ENCODE measurements at regions not wholly inside any gene's neighbourhood (a gene's known extent, or its start where the extent isn't known, plus 50 kb on each side); places are given as distances from the start of the nearest gene placed in this dataset.

DNA sequence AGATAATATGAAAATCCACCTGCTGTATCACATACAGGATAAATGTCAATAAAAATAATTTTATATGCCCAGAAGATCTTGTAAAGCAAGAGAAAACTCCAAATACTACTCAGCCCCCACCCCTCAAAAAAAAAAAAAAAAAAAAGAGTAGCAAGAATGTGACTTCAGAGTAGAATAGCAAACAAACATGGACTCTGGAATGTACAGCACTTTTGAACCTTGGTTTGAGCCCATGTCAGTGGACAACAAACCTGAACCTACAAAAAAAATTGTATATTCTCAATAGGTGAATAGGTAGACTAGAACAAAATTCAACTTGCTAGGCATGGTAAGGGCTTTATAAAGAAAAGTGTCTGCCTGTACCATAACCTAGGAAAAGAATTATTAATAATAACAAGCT lies 428.0 kb downstream of the SLITRK6 start:
- DNase-seq: no peak

DNA sequence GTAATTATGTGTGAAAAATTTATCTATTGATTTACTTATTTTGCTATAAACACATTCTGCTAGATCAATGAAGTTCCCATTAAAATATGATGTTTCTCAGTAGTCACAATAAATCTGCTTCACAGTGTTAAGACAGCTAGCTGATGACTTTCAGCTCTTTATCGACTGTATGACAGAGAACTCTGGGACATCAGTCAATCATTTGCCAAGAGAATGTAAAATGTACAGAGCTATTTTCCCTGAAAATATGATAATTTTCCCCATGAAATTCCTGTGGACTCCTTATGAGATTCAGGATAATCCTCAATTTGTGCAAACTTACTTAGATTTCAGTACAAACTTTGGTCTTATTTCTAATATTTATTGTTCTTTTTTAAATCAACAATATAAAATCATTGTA lies 430.5 kb downstream of the SLITRK6 start:
- DNase-seq: no peak

DNA sequence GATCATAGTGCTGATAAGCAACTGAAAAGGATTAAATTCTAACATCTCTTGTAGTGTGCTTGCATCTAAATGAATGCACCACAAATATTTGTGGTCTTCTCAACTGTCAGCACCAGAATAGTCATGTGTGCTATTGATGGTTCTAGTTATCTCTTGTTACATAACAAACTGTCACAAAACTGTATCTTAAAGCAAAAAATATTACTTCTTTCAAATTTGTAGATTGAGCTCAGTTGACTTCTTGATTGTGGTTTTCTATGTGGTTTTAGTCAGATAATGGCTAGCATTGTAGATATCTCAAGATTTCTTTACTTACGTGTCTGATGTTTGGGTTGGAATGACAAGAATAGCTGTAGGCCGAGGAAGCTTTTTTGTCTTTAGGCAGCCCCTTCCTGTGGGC lies 431.3 kb downstream of the SLITRK6 start:
- DNase-seq: no peak

DNA sequence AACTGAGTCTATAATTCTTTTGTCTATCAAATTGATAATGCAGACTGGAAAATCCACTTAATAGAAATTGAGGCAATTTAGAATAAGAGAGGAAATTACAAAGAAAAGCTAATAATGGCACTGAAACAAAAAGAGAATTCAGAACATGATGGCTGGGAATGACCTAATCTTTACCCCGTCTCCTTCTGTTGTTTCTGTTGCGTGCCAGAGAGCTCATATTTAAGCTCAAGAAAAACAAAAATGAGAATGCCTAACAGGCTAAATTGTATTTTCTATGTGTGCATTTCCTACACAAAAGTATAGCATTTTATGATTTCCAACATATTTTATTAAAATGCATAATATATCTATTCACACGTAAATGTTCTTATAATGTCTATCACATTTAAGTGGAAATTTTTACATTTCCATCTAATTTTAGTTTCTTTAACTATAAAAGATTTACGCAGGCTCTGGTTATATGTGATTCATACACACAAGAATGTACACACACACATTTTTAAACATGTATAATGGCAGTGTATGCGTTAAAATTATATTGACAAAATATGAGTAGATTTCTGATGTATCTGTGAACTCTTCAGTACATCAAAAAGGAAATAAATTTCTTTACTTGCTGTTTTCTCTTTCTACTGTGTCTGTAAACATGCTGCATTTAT lies 432.3 kb downstream of the SLITRK6 start:
- DNase-seq: no peak

DNA sequence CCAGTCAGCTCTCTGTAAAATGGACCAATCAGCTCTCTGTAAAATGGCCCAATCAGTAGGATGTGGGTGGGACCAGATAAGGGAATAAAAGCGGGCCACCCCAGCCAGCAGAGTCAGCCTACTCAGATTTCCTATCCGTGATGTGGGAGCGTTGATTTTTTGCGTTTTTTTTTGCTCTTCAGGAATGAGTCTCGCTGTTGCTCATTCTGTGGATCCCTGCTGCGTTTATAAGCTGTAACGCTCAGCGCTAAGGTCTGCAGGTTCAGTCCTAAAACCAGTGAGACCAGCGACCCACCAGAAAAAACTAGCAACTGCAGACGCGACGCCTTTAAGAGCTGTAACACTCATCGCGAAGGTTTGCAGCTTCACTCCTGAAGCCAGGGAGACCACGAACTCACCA lies 435.7 kb downstream of the SLITRK6 start:
- no peak for DNase-seq

DNA sequence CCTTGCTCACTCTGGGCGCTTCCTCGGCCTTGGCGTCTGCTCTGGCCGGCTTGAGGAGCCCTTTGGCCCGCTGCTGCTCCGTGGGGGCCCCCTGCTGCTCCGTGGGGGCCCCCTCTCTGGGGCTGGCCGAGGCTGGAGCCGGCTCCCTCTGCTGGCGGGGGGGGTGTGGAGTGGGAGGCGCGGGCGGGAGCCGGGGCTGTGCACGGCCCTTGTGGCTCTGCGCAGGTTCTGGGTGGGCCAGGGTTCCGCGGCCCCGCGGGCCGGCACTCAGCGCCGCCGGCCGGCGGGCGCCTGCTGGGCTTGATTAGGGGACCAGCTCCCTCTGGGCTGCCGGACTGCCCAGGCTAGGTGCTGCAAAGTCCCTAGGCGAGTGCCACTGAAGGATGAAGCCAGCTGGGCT lies 436.2 kb downstream of the SLITRK6 start:
- no peak for DNase-seq

DNA sequence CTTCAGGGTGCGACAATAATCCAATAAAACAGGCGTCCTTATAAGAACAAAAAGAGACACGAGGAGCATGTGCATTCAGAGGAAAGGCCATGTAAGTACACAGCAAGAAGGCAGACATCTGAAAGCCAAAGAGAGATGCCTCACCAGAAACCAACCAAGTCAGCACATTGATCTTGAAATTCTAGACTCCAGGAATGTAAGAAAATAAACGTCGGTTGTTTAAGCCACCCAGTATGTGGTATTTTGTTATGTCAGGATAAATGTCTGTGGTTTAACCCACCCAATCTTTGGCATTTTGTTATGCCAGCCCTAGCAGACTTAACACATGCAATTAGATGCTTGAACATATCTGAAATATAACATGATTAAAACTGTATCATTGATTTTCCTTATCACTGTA lies 452.0 kb downstream of the SLITRK6 start:
- DNase-seq: no peak

DNA sequence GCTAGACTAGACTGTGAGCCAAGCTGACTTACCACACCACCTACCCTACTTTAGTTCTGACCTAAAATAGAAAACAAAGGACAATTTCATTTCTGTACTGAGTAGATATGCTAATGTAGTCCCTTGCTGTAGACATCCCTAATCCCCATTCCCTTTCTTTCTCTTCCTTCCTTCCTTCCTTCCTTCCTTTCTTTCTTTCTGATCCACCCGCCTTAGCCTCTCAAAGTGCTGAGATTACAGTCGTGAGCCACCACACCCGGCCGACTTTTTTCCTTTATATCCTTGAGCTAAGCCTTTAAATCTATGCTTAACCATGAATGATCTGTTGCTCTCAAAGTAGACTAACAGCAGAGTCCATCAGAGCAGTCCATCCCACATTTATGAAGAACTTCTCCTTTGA lies 465.0 kb downstream of the SLITRK6 start:
- DNase-seq: no peak

DNA sequence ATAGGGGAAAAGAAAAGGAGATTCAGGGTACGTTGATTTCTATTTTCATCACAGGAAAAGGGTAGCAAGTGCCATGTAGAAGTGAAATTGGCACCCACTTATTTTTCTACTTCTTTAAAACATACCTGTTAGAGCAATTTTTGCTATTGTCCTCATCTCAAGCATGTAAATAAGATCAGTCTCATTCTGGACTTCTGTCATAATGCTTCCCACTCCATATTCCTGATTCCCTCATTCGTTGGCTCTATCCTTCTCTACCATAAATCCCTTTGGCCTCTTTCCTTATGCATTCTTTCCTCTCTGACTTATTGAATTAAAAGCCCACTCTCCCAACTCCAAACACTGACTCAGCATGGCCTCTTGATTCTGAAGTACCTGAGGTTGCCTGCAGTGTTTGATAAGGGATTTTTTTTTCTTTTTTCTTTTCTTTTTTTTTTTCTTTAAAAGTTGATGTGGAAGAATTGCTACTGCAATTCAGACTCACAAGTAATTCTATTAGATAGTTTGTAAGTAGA lies 465.7 kb downstream of the SLITRK6 start:
- DNase-seq: no peak

DNA sequence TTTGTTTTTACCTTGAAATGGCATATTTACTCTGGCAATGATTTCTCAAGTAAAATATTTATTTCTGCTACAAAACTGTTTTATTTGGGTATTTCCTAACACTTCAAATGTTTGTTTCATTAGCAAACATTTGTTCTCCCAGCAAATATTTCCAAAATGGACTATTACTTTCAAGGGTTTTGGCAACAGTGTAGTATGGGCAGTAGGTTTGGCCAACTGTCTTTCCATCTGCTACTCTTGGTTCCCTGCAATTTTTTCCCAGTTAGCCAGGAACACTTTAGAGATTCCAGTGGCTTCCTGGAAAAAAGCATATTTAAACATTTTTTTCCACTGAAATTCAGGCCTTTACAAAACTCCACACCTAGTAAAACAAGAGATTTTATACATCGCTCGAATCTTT lies 466.6 kb downstream of the SLITRK6 start:
- no peak for DNase-seq

DNA sequence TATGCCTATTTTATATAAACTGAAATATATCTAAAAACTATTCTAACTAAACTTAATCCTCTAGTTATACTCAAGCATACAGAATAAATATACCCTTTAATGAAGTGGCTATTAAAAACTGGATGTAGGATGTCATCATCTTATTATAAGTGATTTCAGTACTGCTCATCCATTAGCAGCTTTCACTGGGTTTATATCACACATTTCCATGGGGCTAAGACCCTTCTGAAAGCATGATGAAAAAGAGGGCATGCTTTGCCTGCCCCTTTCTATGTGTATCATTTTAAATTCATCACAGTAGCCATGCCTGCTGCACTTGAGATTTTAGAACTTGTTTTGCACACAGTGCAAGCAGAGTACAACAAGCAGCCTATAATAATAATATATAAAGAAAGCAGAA lies 477.5 kb downstream of the SLITRK6 start:
- no peak for DNase-seq

DNA sequence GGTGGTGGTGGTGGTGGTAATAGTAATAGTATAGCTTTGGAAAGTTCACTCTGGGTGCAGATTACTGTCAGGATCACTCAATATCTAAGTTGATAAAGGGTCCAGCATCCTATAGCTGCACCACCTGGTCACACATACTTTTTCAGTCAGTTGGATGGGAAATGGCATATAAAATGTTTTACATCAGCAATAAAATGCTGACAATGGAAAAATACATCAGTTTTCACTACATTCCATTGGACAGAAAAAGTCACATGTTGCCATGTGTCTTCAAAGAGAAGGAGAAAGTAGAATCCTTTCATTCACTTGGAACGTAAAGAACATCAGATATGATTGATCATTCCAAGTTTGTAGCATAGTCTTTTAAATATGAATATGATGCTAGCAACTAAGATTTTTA lies 481.4 kb downstream of the SLITRK6 start:
- no peak for DNase-seq

DNA sequence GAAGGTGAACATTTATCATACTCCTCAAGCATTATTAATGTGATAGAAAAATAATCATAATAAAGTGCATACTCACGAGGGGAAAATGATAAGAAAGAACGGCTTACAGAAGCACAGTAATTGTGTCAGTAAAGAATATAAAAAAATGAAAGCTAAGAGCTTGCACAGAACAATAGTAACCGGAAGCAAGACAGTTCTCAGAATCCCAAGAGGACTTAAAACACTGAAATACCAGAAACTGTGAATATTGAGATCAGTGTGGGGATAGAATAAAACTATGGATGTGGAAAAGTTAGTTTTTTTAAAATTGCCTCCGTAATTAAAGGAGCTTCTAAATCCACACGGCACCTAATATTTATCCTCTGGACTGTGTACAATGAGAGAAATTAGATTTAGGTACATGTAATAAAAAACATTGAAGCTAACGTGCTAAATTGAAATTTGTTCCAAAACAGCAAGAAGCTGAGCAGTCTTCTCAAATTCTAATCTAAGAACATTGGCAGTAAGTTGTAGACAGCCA lies 482.7 kb downstream of the SLITRK6 start:
- no peak for DNase-seq

DNA sequence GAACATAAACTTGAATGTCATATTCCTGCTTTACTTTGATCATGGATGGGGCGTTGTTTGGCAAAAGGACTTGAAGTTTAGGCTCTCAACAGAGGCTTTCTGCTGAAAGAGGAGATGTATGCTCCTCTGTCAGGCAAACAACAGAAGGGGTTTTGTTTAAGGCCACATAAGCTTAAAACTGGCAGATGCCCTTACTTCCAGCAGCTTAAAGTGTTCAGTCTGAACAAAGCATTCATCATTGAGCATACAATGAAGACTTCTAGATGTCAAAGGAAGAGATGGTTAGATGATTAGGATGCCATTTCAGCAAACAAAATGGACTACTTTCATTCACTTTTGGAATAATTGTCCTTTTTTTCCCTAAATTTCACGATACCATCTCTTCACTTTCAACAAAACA lies 484.5 kb downstream of the SLITRK6 start:
- peak in 1 of 2 experiments; percentile 3 for DNase-seq

DNA sequence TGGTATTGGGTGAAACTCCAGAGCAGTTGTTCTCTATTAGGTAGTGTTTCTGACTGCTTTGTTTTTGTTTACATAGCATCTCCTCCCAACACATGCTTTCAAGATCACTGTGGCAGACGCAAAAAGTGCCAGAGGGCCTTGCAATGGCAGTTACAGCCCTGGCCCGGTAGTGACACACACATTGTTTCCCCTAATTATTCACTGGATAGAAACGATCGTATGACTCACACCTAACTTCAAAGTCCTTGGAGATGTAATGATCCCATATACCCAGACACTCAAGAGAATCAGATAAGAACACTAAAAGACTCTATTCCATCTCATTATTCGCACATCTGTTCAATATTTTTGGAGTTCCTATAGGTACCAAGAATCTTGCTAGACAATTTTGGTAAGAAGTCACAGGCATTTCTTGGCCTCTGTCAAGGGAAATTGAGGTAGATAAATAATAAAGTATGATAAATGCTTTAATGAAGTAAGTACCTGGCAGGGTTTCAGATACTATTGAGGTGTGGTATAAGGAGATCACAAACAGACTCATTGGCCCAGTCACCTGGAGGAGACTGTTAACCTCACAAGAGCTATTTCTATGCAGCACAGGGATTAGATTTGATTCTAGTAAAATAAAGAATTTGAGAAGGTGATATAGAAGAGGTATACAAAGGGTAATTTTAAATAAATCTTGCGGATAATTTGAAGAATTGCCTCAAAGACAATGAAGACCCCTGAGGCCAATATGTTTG lies 485.3 kb downstream of the SLITRK6 start:
- no peak for DNase-seq

DNA sequence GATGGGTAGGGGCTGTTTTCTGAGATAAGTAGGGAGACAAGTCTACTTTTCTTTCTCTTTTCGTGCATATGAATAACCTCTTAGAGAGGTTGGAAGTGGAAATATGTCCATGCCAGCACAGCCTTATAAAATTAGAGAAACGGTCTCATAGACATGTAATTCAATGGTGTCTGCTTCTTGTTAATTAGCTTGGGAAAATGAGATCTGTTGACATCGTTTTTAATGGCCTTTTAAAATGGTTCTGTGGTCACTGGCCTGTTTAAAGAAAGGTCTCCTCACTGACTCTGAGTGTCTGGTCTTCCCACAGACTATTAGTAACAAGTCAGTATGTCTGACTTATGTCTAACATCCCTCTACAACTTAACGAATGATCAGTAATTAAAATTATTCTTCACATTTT lies 487.1 kb downstream of the SLITRK6 start:
- no peak for DNase-seq

DNA sequence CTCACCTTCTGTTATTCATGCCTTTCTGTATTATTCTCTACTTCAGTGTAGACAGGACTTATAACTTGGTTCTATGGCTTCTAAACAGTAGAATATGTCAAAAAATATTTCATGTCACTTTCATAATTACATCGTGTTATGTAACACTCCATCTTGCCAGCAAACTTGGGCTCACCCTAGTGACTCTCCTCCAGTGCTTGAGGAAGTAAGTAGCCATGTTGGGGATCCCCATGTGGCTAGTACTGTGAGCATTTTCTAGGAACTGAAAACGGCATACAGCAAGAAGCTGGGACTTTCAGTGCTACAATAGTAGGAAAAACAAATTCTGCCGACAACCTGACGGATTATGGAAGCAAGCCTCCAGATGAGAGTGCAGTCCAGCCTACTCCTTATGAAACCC lies 495.6 kb downstream of the SLITRK6 start:
- DNase-seq: no peak

DNA sequence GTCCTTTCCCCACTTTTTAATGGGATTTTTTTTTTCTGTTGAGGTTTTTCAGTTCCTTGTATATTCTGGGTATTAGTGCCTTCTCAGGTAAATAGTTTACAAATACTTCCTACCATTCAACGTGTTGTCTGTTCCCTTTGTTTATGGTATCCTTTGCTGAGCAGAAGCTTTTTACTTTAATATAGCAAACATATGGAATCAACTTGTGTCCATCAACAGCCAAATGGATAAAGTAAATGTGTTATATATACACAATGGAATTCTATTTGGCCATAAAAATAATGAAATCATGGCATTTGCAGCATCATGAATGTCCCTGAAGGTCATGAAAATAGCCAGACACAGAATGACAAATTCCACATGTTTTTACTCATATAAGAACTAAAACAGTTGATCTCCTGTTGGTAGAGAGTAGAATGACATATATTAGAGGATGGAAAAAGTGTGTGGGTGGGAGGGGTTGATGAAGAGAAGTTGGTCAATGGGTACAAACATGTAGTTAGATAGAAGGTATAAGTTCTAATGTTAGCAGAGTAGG lies 500.8 kb downstream of the SLITRK6 start:
- no peak for DNase-seq

DNA sequence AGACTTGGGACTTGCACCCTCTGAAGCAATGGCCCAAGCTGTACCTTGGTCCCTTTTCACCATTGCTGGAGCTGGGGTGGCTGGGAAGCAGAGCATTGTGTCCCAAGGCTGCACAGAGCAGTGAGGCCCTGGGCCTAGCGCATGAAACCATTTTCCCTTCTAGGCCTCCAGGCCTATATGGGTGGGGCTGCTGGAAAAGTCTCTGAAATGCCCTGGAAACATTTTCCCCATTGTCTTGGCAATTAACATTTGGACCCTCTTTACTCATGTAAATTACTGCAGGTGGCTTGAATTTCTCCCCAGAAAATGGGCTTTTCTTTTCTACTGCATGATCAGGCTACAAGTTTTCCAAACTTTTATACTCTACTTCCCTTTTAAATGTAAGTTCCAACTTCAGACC lies 510.5 kb downstream of the SLITRK6 start:
- DNase-seq: no peak

DNA sequence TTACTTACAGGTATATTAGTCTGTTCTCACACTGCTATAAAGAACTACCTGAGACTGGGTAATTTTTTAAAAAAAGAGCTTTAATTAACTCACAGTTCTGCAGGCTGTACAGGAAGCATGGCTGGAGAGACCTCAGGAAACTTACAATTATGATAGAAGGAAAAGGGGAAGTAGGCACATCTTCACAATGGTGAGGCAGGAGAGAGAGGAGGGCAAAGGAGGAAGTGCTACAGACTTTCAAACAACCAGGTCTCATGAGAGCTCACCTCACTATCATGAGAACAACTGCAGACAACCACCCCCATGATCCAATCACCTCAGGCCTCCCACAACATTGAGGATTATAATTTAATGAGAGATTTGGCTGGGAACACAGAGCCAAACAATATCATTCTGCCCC lies 511.7 kb downstream of the SLITRK6 start:
- DNase-seq: no peak

DNA sequence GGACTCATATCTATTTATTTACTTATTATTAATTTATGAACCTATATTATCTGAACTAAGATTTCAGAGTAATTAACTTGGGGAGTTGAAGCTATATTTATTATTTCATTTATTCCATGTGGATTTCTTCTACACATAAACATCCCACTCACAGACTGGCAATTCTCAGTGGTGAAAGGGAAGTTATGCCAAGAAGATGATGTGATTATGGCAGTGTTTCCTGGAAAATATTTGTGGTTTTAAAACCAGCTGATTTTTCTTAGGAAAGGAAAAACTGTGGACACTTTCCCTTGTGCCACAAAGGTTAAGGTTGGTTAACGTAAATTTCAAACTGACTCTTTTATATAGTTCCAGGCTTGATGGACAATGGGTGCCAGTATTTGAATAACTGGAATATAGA lies 513.1 kb downstream of the SLITRK6 start:
- no peak for DNase-seq

DNA sequence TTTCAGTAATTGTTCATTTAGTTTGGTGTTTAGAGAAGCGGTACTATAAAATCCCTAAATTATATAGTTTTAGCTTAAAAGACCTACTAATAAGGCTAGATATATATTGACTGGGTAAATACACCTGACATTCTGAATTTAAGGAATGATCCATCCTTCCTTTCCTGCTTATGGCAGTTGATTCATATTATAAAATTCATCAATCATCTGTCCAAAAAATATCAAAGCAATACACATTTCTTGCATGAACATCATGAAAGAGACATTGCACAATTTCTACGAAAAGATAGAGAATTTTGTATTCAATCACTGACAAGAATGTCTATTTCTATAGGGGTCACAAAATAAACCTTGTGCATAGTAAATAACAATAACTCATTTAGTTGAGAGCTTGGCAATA lies 514.9 kb downstream of the SLITRK6 start:
- DNase-seq: no peak

DNA sequence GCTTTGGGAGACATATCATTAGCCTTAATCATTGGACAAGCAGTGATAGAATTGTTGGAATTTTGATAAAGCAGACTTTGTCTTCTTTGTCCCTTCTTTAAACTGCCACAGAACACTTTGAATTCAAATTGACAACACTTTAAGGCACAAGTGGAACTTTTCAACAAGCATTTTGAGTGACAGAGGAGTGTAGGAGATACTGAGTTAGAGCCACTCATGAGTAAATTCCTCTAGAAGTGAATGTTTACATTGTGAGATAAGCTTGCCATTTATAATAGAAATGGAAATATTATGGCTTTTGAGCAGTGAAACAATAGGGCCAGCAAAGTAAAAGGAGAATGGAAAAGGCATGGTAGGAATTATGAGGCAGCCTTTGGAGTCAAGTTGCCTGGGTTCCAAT lies 515.8 kb downstream of the SLITRK6 start:
- DNase-seq: no peak

DNA sequence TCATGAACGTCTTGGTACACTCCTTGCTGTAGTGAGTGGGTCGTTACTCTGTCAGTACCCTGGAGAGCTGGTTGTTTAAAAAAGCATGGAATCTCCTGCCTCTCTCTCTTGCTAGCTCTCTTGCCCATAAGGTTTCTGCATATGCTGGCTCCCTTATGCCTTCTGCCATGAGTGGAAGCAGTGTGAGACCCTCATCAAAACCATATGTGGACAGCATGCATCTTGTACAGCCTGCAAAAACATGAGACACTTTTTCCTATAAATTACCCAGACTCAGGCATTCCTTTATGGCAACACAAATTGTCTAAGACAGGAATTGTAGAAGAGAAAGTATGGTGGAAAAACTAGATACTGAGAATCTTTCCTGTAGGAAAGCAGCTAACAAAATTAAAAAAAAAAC lies 516.3 kb downstream of the SLITRK6 start:
- DNase-seq: no peak
